HepG2 (cell line): ENCODE measurements at regions not wholly inside any gene's neighbourhood (a gene's known extent, or its start where the extent isn't known, plus 50 kb on each side); places are given as distances from the start of the nearest gene placed in this dataset.

Source experiments
- DPF2 ChIP-seq: sonication (generic); formaldehyde crosslinking; IDR thresholded peaks from 2 replicates; pipeline ENCODE4 v1.4.0; 2020; ENCODE audit warnings: mild to moderate bottlenecking, low read depth, missing genetic modification reagents, borderline replicate concordance
- FOSL1 ChIP-seq: sonication (generic); formaldehyde crosslinking; IDR thresholded peaks from 2 replicates; pipeline ENCODE4 v1.9.0; 2021; ENCODE audit warnings: missing genetic modification reagents, borderline replicate concordance
- SMAD1 ChIP-seq: sonication (generic); formaldehyde crosslinking; IDR thresholded peaks from 2 replicates; pipeline ENCODE4 v1.4.0; 2020; ENCODE audit warnings: missing genetic modification reagents, low read depth, mild to moderate bottlenecking, borderline replicate concordance
- TAF1 ChIP-seq: sonication (generic); formaldehyde crosslinking; IDR thresholded peaks from 2 replicates; pipeline ENCODE4 v1.4.0; 2020; ENCODE audit warnings: missing genetic modification reagents
- TSC22D2 ChIP-seq: sonication (generic); formaldehyde crosslinking; IDR thresholded peaks from 2 replicates; pipeline ENCODE4 v1.5.1; 2020; ENCODE audit warnings: missing genetic modification reagents, mild to moderate bottlenecking, borderline replicate concordance
- ZNF20 ChIP-seq: sonication (generic); formaldehyde crosslinking; IDR thresholded peaks from 2 replicates; pipeline ENCODE4 v1.4.0; 2020; ENCODE audit warnings: mild to moderate bottlenecking, moderate library complexity, missing genetic modification reagents
- ZNF775 ChIP-seq: sonication (generic); formaldehyde crosslinking; IDR thresholded peaks from 2 replicates; pipeline ENCODE4 v1.4.0; 2020; ENCODE audit warnings: missing genetic modification reagents, mild to moderate bottlenecking, moderate library complexity, borderline replicate concordance
- TF ChIP-seq, protein P1 (sequence below): sonication (generic); formaldehyde crosslinking; IDR thresholded peaks from 2 replicates; pipeline ENCODE4 v1.4.0; 2020; ENCODE audit warnings: mild to moderate bottlenecking, missing genetic modification reagents

DNA sequence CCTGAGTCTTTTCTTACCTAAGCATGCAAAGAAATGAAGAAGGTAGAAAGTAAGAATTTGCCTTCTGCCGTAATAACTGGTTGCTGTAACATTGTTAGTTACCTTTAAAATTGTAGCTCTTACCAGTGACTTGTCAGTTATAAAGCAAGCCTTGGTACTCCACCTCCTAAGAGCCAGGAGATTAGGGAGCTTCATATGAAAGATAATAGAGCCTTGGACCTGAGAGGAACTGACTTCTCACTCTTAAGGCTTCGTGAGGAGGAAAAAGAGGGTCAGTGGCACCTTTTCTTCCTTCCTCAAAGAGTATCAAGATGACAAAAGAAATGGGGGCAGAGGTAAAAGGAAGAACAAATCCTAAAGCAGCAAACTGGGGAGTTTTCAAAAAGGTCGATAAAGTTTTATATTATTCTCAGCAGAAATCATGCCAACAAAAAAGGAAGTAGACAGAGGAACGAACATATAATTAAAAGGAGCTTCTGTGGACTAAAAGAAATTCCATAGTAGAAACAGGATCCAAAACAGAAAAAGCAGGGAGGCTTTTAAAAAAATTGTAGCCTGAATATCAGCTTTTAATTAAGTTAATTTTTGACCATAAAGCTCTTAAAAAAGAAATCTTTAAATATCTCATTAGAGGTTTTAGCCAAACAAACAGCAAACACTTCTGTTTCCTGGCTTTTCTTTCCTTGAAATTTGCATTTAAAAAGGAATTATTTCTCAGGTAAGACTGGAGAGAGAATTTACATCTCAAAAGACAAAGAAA lies 847.1 kb upstream of the ALCAM start (continued):
- TF ChIP-seq DPF2 (no peak), ZNF775 (CRISPR knock-in tag) (no peak), ZNF20 (CRISPR knock-in tag) (no peak), TAF1 (no peak), TSC22D2 (CRISPR knock-in tag) (no peak), FOSL1 (CRISPR knock-in tag) (no peak), SMAD1 (CRISPR knock-in tag) (no peak)
- TF ChIP-seq, protein P1, sequence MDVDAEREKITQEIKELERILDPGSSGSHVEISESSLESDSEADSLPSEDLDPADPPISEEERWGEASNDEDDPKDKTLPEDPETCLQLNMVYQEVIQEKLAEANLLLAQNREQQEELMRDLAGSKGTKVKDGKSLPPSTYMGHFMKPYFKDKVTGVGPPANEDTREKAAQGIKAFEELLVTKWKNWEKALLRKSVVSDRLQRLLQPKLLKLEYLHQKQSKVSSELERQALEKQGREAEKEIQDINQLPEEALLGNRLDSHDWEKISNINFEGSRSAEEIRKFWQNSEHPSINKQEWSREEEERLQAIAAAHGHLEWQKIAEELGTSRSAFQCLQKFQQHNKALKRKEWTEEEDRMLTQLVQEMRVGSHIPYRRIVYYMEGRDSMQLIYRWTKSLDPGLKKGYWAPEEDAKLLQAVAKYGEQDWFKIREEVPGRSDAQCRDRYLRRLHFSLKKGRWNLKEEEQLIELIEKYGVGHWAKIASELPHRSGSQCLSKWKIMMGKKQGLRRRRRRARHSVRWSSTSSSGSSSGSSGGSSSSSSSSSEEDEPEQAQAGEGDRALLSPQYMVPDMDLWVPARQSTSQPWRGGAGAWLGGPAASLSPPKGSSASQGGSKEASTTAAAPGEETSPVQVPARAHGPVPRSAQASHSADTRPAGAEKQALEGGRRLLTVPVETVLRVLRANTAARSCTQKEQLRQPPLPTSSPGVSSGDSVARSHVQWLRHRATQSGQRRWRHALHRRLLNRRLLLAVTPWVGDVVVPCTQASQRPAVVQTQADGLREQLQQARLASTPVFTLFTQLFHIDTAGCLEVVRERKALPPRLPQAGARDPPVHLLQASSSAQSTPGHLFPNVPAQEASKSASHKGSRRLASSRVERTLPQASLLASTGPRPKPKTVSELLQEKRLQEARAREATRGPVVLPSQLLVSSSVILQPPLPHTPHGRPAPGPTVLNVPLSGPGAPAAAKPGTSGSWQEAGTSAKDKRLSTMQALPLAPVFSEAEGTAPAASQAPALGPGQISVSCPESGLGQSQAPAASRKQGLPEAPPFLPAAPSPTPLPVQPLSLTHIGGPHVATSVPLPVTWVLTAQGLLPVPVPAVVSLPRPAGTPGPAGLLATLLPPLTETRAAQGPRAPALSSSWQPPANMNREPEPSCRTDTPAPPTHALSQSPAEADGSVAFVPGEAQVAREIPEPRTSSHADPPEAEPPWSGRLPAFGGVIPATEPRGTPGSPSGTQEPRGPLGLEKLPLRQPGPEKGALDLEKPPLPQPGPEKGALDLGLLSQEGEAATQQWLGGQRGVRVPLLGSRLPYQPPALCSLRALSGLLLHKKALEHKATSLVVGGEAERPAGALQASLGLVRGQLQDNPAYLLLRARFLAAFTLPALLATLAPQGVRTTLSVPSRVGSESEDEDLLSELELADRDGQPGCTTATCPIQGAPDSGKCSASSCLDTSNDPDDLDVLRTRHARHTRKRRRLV (CRISPR knock-in tag) = no peak
